ENCODE measurements at regions not wholly inside any gene's neighbourhood (a gene's known extent, or its start where the extent isn't known, plus 50 kb on each side); places are given as distances from the start of the nearest gene placed in this dataset.

DNA sequence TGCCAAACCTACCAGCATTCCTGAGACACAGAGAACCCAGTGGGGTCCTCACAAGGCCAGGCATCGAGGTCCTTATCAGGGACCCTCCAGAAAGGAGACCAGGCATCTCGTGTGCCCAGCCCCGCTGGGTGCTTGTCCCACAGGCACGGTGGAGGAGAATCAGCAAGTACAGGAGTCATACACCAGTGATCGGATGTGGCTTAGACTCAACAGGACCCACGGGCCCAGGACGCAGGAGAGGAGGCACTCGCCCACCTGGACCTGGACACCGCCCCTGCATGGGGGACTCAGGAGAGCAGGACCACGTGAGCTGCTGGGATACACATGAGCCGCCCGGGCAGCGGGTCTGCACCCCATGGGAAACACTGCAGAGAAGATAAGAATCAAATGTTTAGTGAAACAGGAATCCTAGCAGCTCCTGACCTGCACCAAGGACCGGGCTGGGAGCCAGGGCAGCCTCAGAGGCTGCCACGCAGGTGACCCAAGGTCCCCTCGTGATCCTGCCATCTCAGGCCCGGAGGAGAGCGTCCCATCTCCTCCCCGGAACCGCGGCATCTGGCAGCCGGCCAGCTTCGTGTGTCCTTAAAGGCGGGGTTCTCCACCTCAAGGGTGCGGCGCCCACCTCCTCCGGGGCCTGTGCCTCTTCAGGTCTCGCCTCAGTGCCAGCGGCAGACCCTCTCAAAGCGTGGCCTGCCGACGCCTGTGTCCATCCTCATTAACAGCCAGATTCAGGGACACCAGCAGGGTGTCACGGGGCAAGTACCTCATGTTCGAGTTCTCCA lies 59.2 kb downstream of the FOXL3 start:
- TF ChIP-seq, protein P1, sequence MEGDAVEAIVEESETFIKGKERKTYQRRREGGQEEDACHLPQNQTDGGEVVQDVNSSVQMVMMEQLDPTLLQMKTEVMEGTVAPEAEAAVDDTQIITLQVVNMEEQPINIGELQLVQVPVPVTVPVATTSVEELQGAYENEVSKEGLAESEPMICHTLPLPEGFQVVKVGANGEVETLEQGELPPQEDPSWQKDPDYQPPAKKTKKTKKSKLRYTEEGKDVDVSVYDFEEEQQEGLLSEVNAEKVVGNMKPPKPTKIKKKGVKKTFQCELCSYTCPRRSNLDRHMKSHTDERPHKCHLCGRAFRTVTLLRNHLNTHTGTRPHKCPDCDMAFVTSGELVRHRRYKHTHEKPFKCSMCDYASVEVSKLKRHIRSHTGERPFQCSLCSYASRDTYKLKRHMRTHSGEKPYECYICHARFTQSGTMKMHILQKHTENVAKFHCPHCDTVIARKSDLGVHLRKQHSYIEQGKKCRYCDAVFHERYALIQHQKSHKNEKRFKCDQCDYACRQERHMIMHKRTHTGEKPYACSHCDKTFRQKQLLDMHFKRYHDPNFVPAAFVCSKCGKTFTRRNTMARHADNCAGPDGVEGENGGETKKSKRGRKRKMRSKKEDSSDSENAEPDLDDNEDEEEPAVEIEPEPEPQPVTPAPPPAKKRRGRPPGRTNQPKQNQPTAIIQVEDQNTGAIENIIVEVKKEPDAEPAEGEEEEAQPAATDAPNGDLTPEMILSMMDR (IDR thresholded peaks at IDR 0.05) = no peak
- no peak for TF ChIP-seq POLR2A (IDR thresholded peaks at IDR 0.05)
- TF ChIP-seq EP300 (IDR thresholded peaks at IDR 0.05) = no peak
